Anterior cingulate cortex (tissue), 58 donors: ENCODE measurements at regions not wholly inside any gene's neighbourhood (a gene's known extent, or its start where the extent isn't known, plus 50 kb on each side); places are given as distances from the start of the nearest gene placed in this dataset.

ENCODE experiments used
- DNase-seq, 58 donors: peaks; one replicate each; lab custom pipeline; 2025; lab: John Stamatoyannopoulos, UW

- DNase-seq: peak in 46 of 58 donors; percentile 1 to 61 (median 22)
These were observed 201.2 kb upstream of the NFE2L3 start for GRCh38 chr7:25950488-25951413.

- peak in 1 of 58 donors; percentile 29 for DNase-seq
These were observed 200.4 kb upstream of the NFE2L3 start for GRCh38 chr7:25951414-25952260.

GRCh38 chr7:25952261-25953057 is 199.5 kb upstream of the NFE2L3 start:
- DNase-seq: no peak

GRCh38 chr7:25953859-25954258 is 198.1 kb upstream of the NFE2L3 start:
- DNase-seq: no peak

- DNase-seq: no peak
These were observed 197.6 kb upstream of the NFE2L3 start for GRCh38 chr7:25954395-25954794.

GRCh38 chr7:25959168-25959734 is 192.7 kb upstream of the NFE2L3 start:
- no peak for DNase-seq

GRCh38 chr7:25963733-25964132 is 188.3 kb upstream of the NFE2L3 start:
- no peak for DNase-seq

- no peak for DNase-seq
These were observed 187.5 kb upstream of the NFE2L3 start for GRCh38 chr7:25964483-25964991.

GRCh38 chr7:25965405-25966123 is 186.4 kb upstream of the NFE2L3 start:
- DNase-seq: no peak

GRCh38 chr7:25966469-25966868 is 185.5 kb upstream of the NFE2L3 start:
- DNase-seq: no peak

GRCh38 chr7:25967278-25968204 is 184.5 kb upstream of the NFE2L3 start:
- DNase-seq: no peak

GRCh38 chr7:25968205-25968993 is 183.6 kb upstream of the NFE2L3 start:
- DNase-seq: no peak

GRCh38 chr7:25970356-25970755 is 181.6 kb upstream of the NFE2L3 start:
- no peak for DNase-seq

- no peak for DNase-seq
These were observed 181.1 kb upstream of the NFE2L3 start for GRCh38 chr7:25970911-25971310.

GRCh38 chr7:25976630-25977029 is 175.4 kb upstream of the NFE2L3 start:
- DNase-seq: no peak

- DNase-seq: no peak
These were observed 173.5 kb upstream of the NFE2L3 start for GRCh38 chr7:25978466-25978865.

- no peak for DNase-seq
These were observed 172.4 kb upstream of the NFE2L3 start for GRCh38 chr7:25979605-25980004.
